ENCODE measurements at regions not wholly inside any gene's neighbourhood (a gene's known extent, or its start where the extent isn't known, plus 50 kb on each side); places are given as distances from the start of the nearest gene placed in this dataset.
"Not testable (repeated sequence)": the region's sequence is repeated elsewhere in the genome, so short reads cannot be mapped to it uniquely, and the experiment has no call there.

- no peak for TF ChIP-seq CTCF (IDR thresholded peaks at IDR 0.05; ENCODE audit: low read depth, low read length)
- DNase-seq (ENCODE audit: low read depth in 1 of 2, low spot score in 1 of 2) = no peak
- Histone ChIP-seq H3K27me3 (no peaks in the 10 kb centered on the region), H3K36me3 (no peaks in the 10 kb centered on the region), H3K4me3 (no peak overlapping the region), H3K4me1 (ENCODE audit: low read depth) (peaks cover 4% of the 10 kb centered on the region), H3K9me3 (ENCODE audit: low read depth) (no peaks in the 10 kb centered on the region), H3K27ac (no peak overlapping the region)
These were observed 70.7 kb upstream of the TAB2 start for GRCh38 chr6:149246691-149247384.

GRCh38 chr6:149247385-149247763 is 70.1 kb upstream of the TAB2 start:
- no peaks in the 10 kb centered on the region for H3K9me3 ChIP-seq (ENCODE audit: low read depth)
- TF ChIP-seq CTCF (IDR thresholded peaks at IDR 0.05; ENCODE audit: low read depth, low read length) = no peak
- H3K36me3 ChIP-seq = no peaks in the 10 kb centered on the region
- H3K27me3 ChIP-seq = no peaks in the 10 kb centered on the region
- no peak for DNase-seq (ENCODE audit: low read depth in 1 of 2, low spot score in 1 of 2)
- H3K4me1 ChIP-seq (ENCODE audit: low read depth) = peaks cover 4% of the 10 kb centered on the region
- H3K27ac ChIP-seq = no peak overlapping the region
- H3K4me3 ChIP-seq = no peak overlapping the region

- not testable (repeated sequence) for H3K27me3 ChIP-seq; H3K9me3 ChIP-seq (ENCODE audit: low read depth); H3K36me3 ChIP-seq; H3K27ac ChIP-seq; DNase-seq (ENCODE audit: low read depth in 1 of 2, low spot score in 1 of 2); H3K4me1 ChIP-seq (ENCODE audit: low read depth); H3K4me3 ChIP-seq
These were observed 69.2 kb upstream of the TAB2 start for GRCh38 chr6:149248263-149248662.

GRCh38 chr6:149248693-149249369 is 68.7 kb upstream of the TAB2 start:
- TF ChIP-seq CTCF (IDR thresholded peaks at IDR 0.05; ENCODE audit: low read depth, low read length) = no peak
- Histone ChIP-seq H3K36me3 (no peaks in the 10 kb centered on the region), H3K27me3 (no peaks in the 10 kb centered on the region), H3K9me3 (ENCODE audit: low read depth) (no peaks in the 10 kb centered on the region), H3K27ac (no peak overlapping the region), H3K4me1 (ENCODE audit: low read depth) (peaks cover 4% of the 10 kb centered on the region), H3K4me3 (no peak overlapping the region)
- peak in 1 of 2 donors; percentile 33 for DNase-seq (ENCODE audit: low read depth in 1 of 2, low spot score in 1 of 2)

GRCh38 chr6:149249370-149250357 is 67.8 kb upstream of the TAB2 start:
- Histone ChIP-seq H3K36me3 (no peaks in the 10 kb centered on the region), H3K27me3 (no peaks in the 10 kb centered on the region), H3K4me3 (no peak overlapping the region), H3K9me3 (ENCODE audit: low read depth) (no peaks in the 10 kb centered on the region), H3K27ac (no peak overlapping the region), H3K4me1 (ENCODE audit: low read depth) (peaks cover 4% of the 10 kb centered on the region)
- no peak for TF ChIP-seq CTCF (IDR thresholded peaks at IDR 0.05; ENCODE audit: low read depth, low read length)
- peak in 1 of 2 donors; percentile 12 for DNase-seq (ENCODE audit: low read depth in 1 of 2, low spot score in 1 of 2)

All from cardiac muscle cell (in vitro differentiated cells and primary cell).